ENCODE measurements at regions not wholly inside any gene's neighbourhood (a gene's known extent, or its start where the extent isn't known, plus 50 kb on each side); places are given as distances from the start of the nearest gene placed in this dataset.

GRCh38 chr4:18945464-18945863, 923.9 kb upstream of the LCORL start:
- no peak overlapping the region for H3K27ac ChIP-seq (ENCODE audit: low read length)
- no peak overlapping the region for H3K4me3 ChIP-seq (ENCODE audit: low read length)
- H3K27me3 ChIP-seq (ENCODE audit: insufficient read depth, low read length): no peaks in the 10 kb centered on the region
- no peaks in the 10 kb centered on the region for H3K36me3 ChIP-seq (ENCODE audit: insufficient read depth, low read depth, low read length)
- no peaks in the 10 kb centered on the region for H3K4me1 ChIP-seq (ENCODE audit: insufficient read depth, low read length)
- no peak overlapping the region for H3K9ac ChIP-seq (ENCODE audit: low read depth, low read length)
- no peaks in the 10 kb centered on the region for H3K9me3 ChIP-seq (ENCODE audit: insufficient read depth, low read depth, low read length)

GRCh38 chr4:18942874-18943273, 921.3 kb upstream of the LCORL start:
- Histone ChIP-seq H3K9ac (ENCODE audit: low read depth, low read length) (no peak overlapping the region), H3K27me3 (ENCODE audit: insufficient read depth, low read length) (no peaks in the 10 kb centered on the region), H3K4me1 (ENCODE audit: insufficient read depth, low read length) (no peaks in the 10 kb centered on the region), H3K4me3 (ENCODE audit: low read length) (no peak overlapping the region), H3K9me3 (ENCODE audit: insufficient read depth, low read depth, low read length) (no peaks in the 10 kb centered on the region), H3K36me3 (ENCODE audit: insufficient read depth, low read depth, low read length) (no peaks in the 10 kb centered on the region), H3K27ac (ENCODE audit: low read length) (no peak overlapping the region)

GRCh38 chr4:18938343-18939099, 917.0 kb upstream of the LCORL start:
- peaks cover 5% of the 10 kb centered on the region; the same call in 1 of the 2 replicates for H3K4me1 ChIP-seq (ENCODE audit: insufficient read depth, low read length)
- no peaks in the 10 kb centered on the region for H3K9me3 ChIP-seq (ENCODE audit: insufficient read depth, low read depth, low read length)
- no peak overlapping the region for H3K4me3 ChIP-seq (ENCODE audit: low read length)
- no peaks in the 10 kb centered on the region for H3K36me3 ChIP-seq (ENCODE audit: insufficient read depth, low read depth, low read length)
- H3K9ac ChIP-seq (ENCODE audit: low read depth, low read length): no peak overlapping the region
- H3K27me3 ChIP-seq (ENCODE audit: insufficient read depth, low read length): no peaks in the 10 kb centered on the region
- H3K27ac ChIP-seq (ENCODE audit: low read length): no peak overlapping the region

- peaks cover 5% of the 10 kb centered on the region; the same call in 1 of the 2 replicates for H3K4me1 ChIP-seq (ENCODE audit: insufficient read depth, low read length)
- no peaks in the 10 kb centered on the region for H3K9me3 ChIP-seq (ENCODE audit: insufficient read depth, low read depth, low read length)
- H3K4me3 ChIP-seq (ENCODE audit: low read length): no peak overlapping the region
- no peaks in the 10 kb centered on the region for H3K27me3 ChIP-seq (ENCODE audit: insufficient read depth, low read length)
- no peaks in the 10 kb centered on the region for H3K36me3 ChIP-seq (ENCODE audit: insufficient read depth, low read depth, low read length)
- H3K27ac ChIP-seq (ENCODE audit: low read length): no peak overlapping the region
- H3K9ac ChIP-seq (ENCODE audit: low read depth, low read length): no peak overlapping the region
Measured at GRCh38 chr4:18937746-18938145, 916.2 kb upstream of the LCORL start.

GRCh38 chr4:18937080-18937479, 915.5 kb upstream of the LCORL start:
- Histone ChIP-seq H3K36me3 (ENCODE audit: insufficient read depth, low read depth, low read length) (no peaks in the 10 kb centered on the region), H3K4me1 (ENCODE audit: insufficient read depth, low read length) (peaks cover 5% of the 10 kb centered on the region; the same call in 1 of the 2 replicates), H3K9me3 (ENCODE audit: insufficient read depth, low read depth, low read length) (no peaks in the 10 kb centered on the region), H3K27me3 (ENCODE audit: insufficient read depth, low read length) (no peaks in the 10 kb centered on the region), H3K27ac (ENCODE audit: low read length) (no peak overlapping the region), H3K9ac (ENCODE audit: low read depth, low read length) (no peak overlapping the region), H3K4me3 (ENCODE audit: low read length) (no peak overlapping the region)

- Histone ChIP-seq H3K4me3 (ENCODE audit: low read length) (no peak overlapping the region), H3K27ac (ENCODE audit: low read length) (no peak overlapping the region), H3K36me3 (ENCODE audit: insufficient read depth, low read depth, low read length) (no peaks in the 10 kb centered on the region), H3K9me3 (ENCODE audit: insufficient read depth, low read depth, low read length) (no peaks in the 10 kb centered on the region), H3K27me3 (ENCODE audit: insufficient read depth, low read length) (no peaks in the 10 kb centered on the region), H3K9ac (ENCODE audit: low read depth, low read length) (no peak overlapping the region), H3K4me1 (ENCODE audit: insufficient read depth, low read length) (peaks cover 5% of the 10 kb centered on the region; the same call in 1 of the 2 replicates)
Measured at GRCh38 chr4:18935659-18936345, 914.2 kb upstream of the LCORL start.

GRCh38 chr4:18934197-18934596, 912.6 kb upstream of the LCORL start:
- no peaks in the 10 kb centered on the region for H3K9me3 ChIP-seq (ENCODE audit: insufficient read depth, low read depth, low read length)
- no peak overlapping the region for H3K27ac ChIP-seq (ENCODE audit: low read length)
- no peak overlapping the region for H3K4me3 ChIP-seq (ENCODE audit: low read length)
- H3K9ac ChIP-seq (ENCODE audit: low read depth, low read length): no peak overlapping the region
- H3K4me1 ChIP-seq (ENCODE audit: insufficient read depth, low read length): peaks cover 5% of the 10 kb centered on the region; the same call in 1 of the 2 replicates
- no peaks in the 10 kb centered on the region for H3K27me3 ChIP-seq (ENCODE audit: insufficient read depth, low read length)
- no peaks in the 10 kb centered on the region for H3K36me3 ChIP-seq (ENCODE audit: insufficient read depth, low read depth, low read length)

GRCh38 chr4:18932730-18933339, 911.3 kb upstream of the LCORL start:
- no peaks in the 10 kb centered on the region for H3K27me3 ChIP-seq (ENCODE audit: insufficient read depth, low read length)
- H3K4me3 ChIP-seq (ENCODE audit: low read length): no peak overlapping the region
- H3K4me1 ChIP-seq (ENCODE audit: insufficient read depth, low read length): peaks cover 5% of the 10 kb centered on the region; the same call in 1 of the 2 replicates
- no peak overlapping the region for H3K27ac ChIP-seq (ENCODE audit: low read length)
- H3K9ac ChIP-seq (ENCODE audit: low read depth, low read length): no peak overlapping the region
- no peaks in the 10 kb centered on the region for H3K9me3 ChIP-seq (ENCODE audit: insufficient read depth, low read depth, low read length)
- no peaks in the 10 kb centered on the region for H3K36me3 ChIP-seq (ENCODE audit: insufficient read depth, low read depth, low read length)

GRCh38 chr4:18931643-18932377, 910.3 kb upstream of the LCORL start:
- Histone ChIP-seq H3K9me3 (ENCODE audit: insufficient read depth, low read depth, low read length) (0 out of 2 replicates have a peak, but pooled peaks cover 3% of the 10 kb centered on the region), H3K9ac (ENCODE audit: low read depth, low read length) (no peak overlapping the region), H3K27ac (ENCODE audit: low read length) (no peak overlapping the region), H3K27me3 (ENCODE audit: insufficient read depth, low read length) (no peaks in the 10 kb centered on the region), H3K36me3 (ENCODE audit: insufficient read depth, low read depth, low read length) (no peaks in the 10 kb centered on the region), H3K4me1 (ENCODE audit: insufficient read depth, low read length) (peaks cover 5% of the 10 kb centered on the region; the same call in 1 of the 2 replicates), H3K4me3 (ENCODE audit: low read length) (no peak overlapping the region)

- Histone ChIP-seq H3K9ac (ENCODE audit: low read depth, low read length) (no peak overlapping the region), H3K4me3 (ENCODE audit: low read length) (no peak overlapping the region), H3K36me3 (ENCODE audit: insufficient read depth, low read depth, low read length) (no peaks in the 10 kb centered on the region), H3K27me3 (ENCODE audit: insufficient read depth, low read length) (no peaks in the 10 kb centered on the region), H3K27ac (ENCODE audit: low read length) (no peak overlapping the region), H3K4me1 (ENCODE audit: insufficient read depth, low read length) (no peaks in the 10 kb centered on the region; the same call in 1 of the 2 replicates), H3K9me3 (ENCODE audit: insufficient read depth, low read depth, low read length) (peaks cover 11% of the 10 kb centered on the region; the same call in 1 of the 2 replicates)
Measured at GRCh38 chr4:18930487-18930886, 908.9 kb upstream of the LCORL start.

GRCh38 chr4:18923496-18924161, 902.1 kb upstream of the LCORL start:
- Histone ChIP-seq H3K27me3 (ENCODE audit: insufficient read depth, low read length) (no peaks in the 10 kb centered on the region), H3K27ac (ENCODE audit: low read length) (no peak overlapping the region), H3K4me1 (ENCODE audit: insufficient read depth, low read length) (no peaks in the 10 kb centered on the region), H3K4me3 (ENCODE audit: low read length) (no peak overlapping the region), H3K9me3 (ENCODE audit: insufficient read depth, low read depth, low read length) (peaks cover 11% of the 10 kb centered on the region; the same call in 1 of the 2 replicates), H3K9ac (ENCODE audit: low read depth, low read length) (no peak overlapping the region), H3K36me3 (ENCODE audit: insufficient read depth, low read depth, low read length) (no peaks in the 10 kb centered on the region)
